HG03025 (cell line): ENCODE measurements at regions not wholly inside any gene's neighbourhood (a gene's known extent, or its start where the extent isn't known, plus 50 kb on each side); places are given as distances from the start of the nearest gene placed in this dataset.

Experiments
- ATAC-seq: cut with Tn5 transposase; IDR thresholded peaks from one replicate; pipeline ENCODE4 v1.9.1; 2021; ENCODE audit warnings: mild to moderate bottlenecking, moderate library complexity; ENCODE audit not compliant: unreplicated experiment, low FRiP score

DNA sequence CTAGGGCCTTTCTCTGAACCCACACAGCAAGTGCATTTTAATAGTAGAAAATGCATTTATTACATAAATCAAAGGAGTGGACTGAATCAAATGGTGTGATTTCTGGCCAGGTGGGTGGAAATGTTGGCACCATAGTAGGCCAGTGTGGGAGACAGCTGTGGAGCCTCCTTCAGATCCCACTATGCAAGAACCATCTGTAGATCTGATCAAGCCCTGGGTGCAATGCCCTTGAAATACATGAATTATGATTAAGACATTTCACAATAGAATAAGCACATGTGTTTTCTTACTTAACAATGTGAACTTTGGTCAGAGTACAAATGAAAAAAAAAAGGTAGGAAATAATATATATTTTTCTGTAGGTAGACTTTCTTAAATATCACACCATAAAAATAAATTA, 204.3 kb downstream of the PCDH7 start:
- ATAC-seq, result no peak

DNA sequence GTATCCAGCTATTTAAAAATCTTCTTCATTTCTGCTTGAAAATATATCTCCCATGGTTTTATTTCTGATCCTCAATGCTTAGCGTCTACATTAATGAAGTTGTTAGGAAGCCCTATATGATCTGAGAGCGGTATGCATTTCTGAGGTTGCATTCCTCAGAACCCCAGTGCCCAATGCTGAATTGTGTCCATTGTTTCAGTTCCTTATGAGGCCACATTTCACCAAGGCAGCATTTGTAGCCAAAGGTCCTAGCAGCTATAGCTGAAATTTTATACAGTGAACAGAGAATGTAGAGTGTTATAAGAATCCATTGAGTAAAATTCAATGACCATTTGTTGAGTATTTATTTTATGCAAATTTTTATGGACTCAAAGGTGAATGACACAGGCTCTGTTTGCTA, 209.5 kb downstream of the PCDH7 start:
- ATAC-seq, result no peak

- ATAC-seq, result no peak
Observed at GRCh38 chr4:30930276-30930675, 210.1 kb downstream of the PCDH7 start.

- ATAC-seq, result no peak
Observed at GRCh38 chr4:30932581-30932980, 212.4 kb downstream of the PCDH7 start.

DNA sequence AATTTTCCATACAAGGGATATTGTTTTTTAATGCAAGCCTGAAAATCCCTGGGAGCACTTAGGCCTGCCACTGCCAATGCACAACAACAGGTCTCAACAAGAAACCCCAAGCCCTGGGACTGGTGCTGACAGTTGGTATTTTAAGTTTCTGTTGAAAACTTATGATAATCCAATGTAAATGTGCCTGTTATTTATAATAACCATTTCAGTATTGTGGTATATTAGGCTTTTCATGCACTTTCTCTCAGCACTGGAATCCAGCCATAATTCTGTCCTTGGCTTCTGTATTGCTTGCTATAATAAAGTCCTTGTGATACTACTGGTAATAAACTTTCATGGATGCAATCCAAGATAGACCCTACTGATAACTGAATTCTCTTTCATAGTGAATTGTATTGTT, 218.9 kb downstream of the PCDH7 start:
- ATAC-seq, result no peak

DNA sequence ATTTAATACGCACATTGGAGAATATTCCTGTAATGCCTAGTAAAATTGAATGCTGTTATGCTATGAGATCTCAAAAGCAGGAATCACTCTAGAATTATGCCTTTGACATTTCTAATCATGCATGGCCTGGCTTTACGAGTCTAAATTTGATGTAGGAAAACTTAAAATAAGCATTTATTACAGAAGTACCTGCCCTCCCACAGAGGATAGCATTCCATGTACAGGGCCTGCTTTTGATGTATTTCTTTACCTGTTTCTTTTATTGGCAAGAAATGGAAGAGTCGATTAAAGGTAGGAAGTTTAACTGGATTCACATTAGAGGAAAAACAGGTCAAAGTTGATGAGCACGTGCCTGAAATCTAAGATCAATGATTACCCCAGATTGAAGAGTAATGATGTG, 219.5 kb downstream of the PCDH7 start:
- no peak for ATAC-seq

- ATAC-seq, result no peak
Observed at GRCh38 chr4:30941641-30942040, 221.5 kb downstream of the PCDH7 start.

DNA sequence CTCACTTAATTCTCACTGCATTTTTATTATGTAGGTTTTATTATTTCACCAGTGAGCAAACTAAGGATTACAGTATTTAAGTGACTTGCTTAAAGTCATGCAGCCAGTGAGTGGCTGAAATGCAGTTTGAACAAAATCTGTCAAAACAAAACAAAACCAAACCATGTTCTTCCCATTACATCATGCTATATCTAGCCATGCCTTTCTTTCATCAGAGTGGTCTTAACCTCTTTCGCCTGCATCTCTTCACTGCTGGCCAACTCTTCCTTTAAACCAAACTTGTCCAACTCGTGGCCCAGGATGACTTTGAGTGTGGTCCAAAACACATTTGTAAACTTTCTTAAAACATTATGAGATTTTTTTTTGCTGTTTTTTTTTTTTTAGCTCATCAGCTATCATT, 223.2 kb downstream of the PCDH7 start:
- ATAC-seq, result no peak

DNA sequence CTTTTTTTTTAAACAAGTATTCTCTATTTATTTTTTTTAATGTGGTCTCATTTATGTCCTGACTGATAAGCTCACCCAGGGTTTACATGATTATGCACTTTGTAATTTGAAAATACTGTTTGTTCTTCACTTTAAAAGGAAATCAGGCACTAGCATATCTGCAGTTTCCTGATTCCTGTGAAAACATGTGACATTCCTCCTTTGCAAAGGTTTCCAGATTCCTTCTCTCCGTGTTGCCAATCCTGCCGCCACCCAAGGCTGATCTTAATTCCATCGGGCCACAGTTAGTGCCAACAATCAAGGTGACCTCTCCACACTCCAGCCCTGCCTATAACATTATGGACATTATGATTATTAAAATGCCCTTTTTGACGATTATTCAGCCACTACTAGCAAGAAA, 225.4 kb downstream of the PCDH7 start:
- no peak for ATAC-seq

GRCh38 chr4:30946288-30946687, 226.1 kb downstream of the PCDH7 start:
- no peak for ATAC-seq

- no peak for ATAC-seq
Observed at GRCh38 chr4:30948653-30949052, 228.5 kb downstream of the PCDH7 start.

- no peak for ATAC-seq
Observed at GRCh38 chr4:30950737-30951136, 230.6 kb downstream of the PCDH7 start.

GRCh38 chr4:30952526-30953219, 232.5 kb downstream of the PCDH7 start:
- ATAC-seq, result no peak

DNA sequence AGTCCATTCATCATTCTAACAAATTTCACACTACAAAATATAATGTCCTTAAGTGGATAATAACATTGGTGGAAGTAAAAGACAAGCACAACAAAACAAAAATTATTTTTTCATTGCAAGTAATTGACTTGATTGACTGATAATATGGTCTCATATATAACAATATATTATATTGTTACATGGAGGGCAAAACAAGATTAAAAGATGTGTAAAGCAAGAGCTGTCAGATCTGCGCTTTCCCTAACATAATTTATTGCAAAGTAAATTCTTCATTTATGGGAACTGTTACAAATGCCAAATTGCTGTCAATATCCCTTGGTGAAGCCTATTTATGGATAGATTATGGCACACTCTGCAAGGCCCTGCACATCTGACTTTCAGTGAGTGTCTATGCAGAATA, 233.6 kb downstream of the PCDH7 start:
- ATAC-seq, result no peak

GRCh38 chr4:30956916-30957315, 236.7 kb downstream of the PCDH7 start:
- ATAC-seq, result no peak

DNA sequence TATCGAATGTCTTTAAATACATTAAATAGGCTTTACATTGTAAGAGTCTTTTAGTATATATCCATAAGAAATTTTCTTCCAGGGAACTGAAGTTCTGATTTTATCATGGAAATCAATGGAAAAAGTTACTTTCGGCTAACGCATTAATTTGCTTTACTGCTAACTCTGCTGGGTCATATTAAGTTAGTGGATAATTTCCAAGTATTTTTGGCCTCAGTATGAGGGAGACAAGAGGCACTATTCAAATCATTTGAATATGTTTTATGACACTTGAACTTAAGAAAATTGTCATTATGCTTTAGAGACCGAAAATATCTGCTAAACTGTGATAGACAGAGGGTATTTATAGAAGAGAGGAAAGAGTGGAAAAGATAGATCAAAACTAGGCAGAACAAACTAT, 237.5 kb downstream of the PCDH7 start:
- no peak for ATAC-seq

GRCh38 chr4:30959781-30960485, 239.8 kb downstream of the PCDH7 start:
- no peak for ATAC-seq

DNA sequence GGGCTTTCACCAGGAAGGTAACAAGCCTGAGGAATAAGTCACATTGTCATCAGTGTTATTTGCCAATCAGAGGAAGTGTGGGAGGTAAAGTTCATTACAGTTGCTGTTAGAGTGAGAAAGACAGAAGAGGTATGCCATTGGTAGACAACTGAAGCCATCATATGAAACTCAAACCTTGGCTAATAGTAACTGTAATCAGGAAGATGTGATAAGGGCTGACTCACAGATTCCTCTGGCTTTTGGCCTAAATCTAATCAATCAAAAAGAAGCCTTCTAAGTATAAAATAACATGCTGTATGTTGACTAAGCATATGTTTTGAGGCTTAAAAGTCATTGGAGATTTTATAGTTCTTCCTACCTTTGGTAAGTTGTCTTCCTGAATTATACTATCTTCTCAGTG, 242.8 kb downstream of the PCDH7 start:
- no peak for ATAC-seq

DNA sequence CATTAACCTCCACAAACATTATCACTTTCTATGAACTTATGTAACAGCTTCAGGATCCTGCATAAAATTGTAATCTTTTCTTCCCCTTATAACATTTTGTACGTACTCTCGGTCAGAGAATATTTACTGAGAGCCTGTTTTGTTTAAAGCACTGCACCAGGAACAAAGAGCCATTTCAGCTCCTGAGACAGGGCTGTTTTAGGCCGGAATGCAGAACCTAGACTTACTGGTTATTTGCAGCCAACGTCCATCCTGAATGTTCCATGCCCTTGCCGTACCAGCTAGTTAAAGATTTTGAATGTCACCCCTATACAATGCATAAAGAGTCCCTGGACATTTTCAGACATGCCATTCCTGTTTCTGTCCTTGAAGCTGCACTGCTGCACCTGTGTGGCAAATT, 248.8 kb downstream of the PCDH7 start:
- ATAC-seq, result no peak

- no peak for ATAC-seq
Observed at GRCh38 chr4:30972542-30972941, 252.4 kb downstream of the PCDH7 start.

- ATAC-seq, result no peak
Observed at GRCh38 chr4:30973993-30974392, 253.8 kb downstream of the PCDH7 start.

- ATAC-seq, result no peak
Observed at GRCh38 chr4:30979402-30979801, 259.2 kb downstream of the PCDH7 start.
